ENCODE measurements at regions not wholly inside any gene's neighbourhood (a gene's known extent, or its start where the extent isn't known, plus 50 kb on each side); places are given as distances from the start of the nearest gene placed in this dataset.

GRCh38 chr10:83982812-83983211 lies 156.5 kb upstream of the GHITM start:
- ATAC-seq (no peak), DNase-seq (ENCODE audit: low read depth, low spot score) (no peak)
- Histone ChIP-seq H2AFZ (ENCODE audit: low read depth, low read length, poor library complexity, severe bottlenecking) (no peak overlapping the region), H3K36me3 (ENCODE audit: control insufficient read depth in 1 of 2, insufficient read depth in 2 of 2, low read length in 2 of 2) (no peaks in the 10 kb centered on the region), H3K4me1 (ENCODE audit: control insufficient read depth in 1 of 2, insufficient read depth in 2 of 2, low read length in 2 of 2) (peaks cover 13 to 18% of the 10 kb centered on the region in 2 experiments), H3K27ac (ENCODE audit: low read depth, low read length) (peak overlapping the region; percentile 26; the same call in 1 of the 2 replicates), H3K9ac (ENCODE audit: low read length) (no peak overlapping the region), H3K79me2 (ENCODE audit: insufficient read depth, low read length) (no peaks in the 10 kb centered on the region), H3K4me2 (ENCODE audit: low read length) (peak overlapping the region; percentile 55; the same call in 1 of the 2 replicates), H3K9me3 (ENCODE audit: control insufficient read depth in 1 of 2, insufficient read depth in 1 of 2, low read depth in 1 of 2, low read length in 2 of 2) (no peaks in the 10 kb centered on the region), H4K20me1 (ENCODE audit: insufficient read depth) (no peaks in the 10 kb centered on the region), H3K27me3 (ENCODE audit: insufficient read depth, low read length) (no peaks in the 10 kb centered on the region), H3K9me2 (ENCODE audit: insufficient read depth) (no peaks in the 10 kb centered on the region), H3K4me3 (replicated peaks in 1 of 2; ENCODE audit: low read depth in 1 of 2, low read length in 2 of 2) (no peak overlapping the region)
- ChIA-PET RAD21 (ENCODE audit: low non-redundant PET in 1 of 2, low total read pairs in 2 of 2, uncharacterized antibody in 2 of 2, unreplicated experiment in 2 of 2) (no interaction called here), POLR2A (no interaction called here), CTCF (interaction anchor here (1.2 kb wide), 1 partner anchor 10 kb away, joined by 3 read pairs; no protein-coding TSS in a partner anchor)
- no TSS peak for BruUV-seq (replicated peaks)
- intact Hi-C loops (cut with micrococcal nuclease): no loop called here
- TF ChIP-seq POLR2A (IDR thresholded peaks at IDR 0.05; ENCODE audit: borderline replicate concordance, extremely low read depth, insufficient read depth, insufficient read length) (no peak), JUND (IDR thresholded peaks at IDR 0.05) (no peak), TCF7L2 (IDR thresholded peaks at IDR 0.05; ENCODE audit: borderline replicate concordance, extremely low read depth, insufficient read depth, insufficient read length) (no peak), CTCF (IDR thresholded peaks at IDR 0.05 in 2 of 3, conservative IDR thresholded peaks at IDR 0.05 in 1 of 3; ENCODE audit: borderline replicate concordance in 1 of 3, insufficient read depth in 1 of 3, low read depth in 2 of 3, low read length in 2 of 3) (no peak), EZH2phosphoT487 (IDR thresholded peaks at IDR 0.05; ENCODE audit: borderline replicate concordance) (no peak), MAX (IDR thresholded peaks at IDR 0.05) (no peak), ZBTB33 (IDR thresholded peaks at IDR 0.05; ENCODE audit: extremely low read depth, insufficient replicate concordance, low read length) (no peak), EZH2 (IDR thresholded peaks at IDR 0.05) (no peak), ZFX (IDR thresholded peaks at IDR 0.05) (no peak), ATF3 (IDR thresholded peaks at IDR 0.05) (no peak), YY1 (IDR thresholded peaks at IDR 0.05; ENCODE audit: extremely low read depth, insufficient replicate concordance, low read depth, low read length) (no peak), ELF1 (IDR thresholded peaks at IDR 0.05; ENCODE audit: borderline replicate concordance, low read depth) (no peak), EGR1 (IDR thresholded peaks at IDR 0.05; ENCODE audit: low read depth) (no peak), RAD21 (IDR thresholded peaks at IDR 0.05; ENCODE audit: low read depth) (no peak), POLR2AphosphoS5 (IDR thresholded peaks at IDR 0.05; ENCODE audit: low read depth, low read length) (no peak), CBX3 (IDR thresholded peaks at IDR 0.05; ENCODE audit: low read depth) (no peak), SIN3A (IDR thresholded peaks at IDR 0.05; ENCODE audit: low read depth) (no peak)

All from HCT116 (cell line).